ENCODE measurements at regions not wholly inside any gene's neighbourhood (a gene's known extent, or its start where the extent isn't known, plus 50 kb on each side); places are given as distances from the start of the nearest gene placed in this dataset.
"Not testable (repeated sequence)": the region's sequence is repeated elsewhere in the genome, so short reads cannot be mapped to it uniquely, and the experiment has no call there.

GRCh38 chr3:72080800-72081199 is 295.9 kb upstream of the PROK2 start:
- H3K4me3 ChIP-seq (ENCODE audit: control insufficient read depth, low read depth, low read length): no peak overlapping the region
- no peak for TF ChIP-seq CTCF (IDR thresholded peaks at IDR 0.05; ENCODE audit: control insufficient read depth, insufficient read depth, low read depth, low read length, missing control alignments)
- no peak for DNase-seq (ENCODE audit: low read depth)

- no peak overlapping the region for H3K4me3 ChIP-seq (ENCODE audit: control insufficient read depth, low read depth, low read length)
- DNase-seq (ENCODE audit: low read depth): no peak
Observed at GRCh38 chr3:72080095-72080494, 295.1 kb upstream of the PROK2 start.

GRCh38 chr3:72079369-72079872 is 294.5 kb upstream of the PROK2 start:
- no peak overlapping the region for H3K4me3 ChIP-seq (ENCODE audit: control insufficient read depth, low read depth, low read length)
- no peak for TF ChIP-seq CTCF (IDR thresholded peaks at IDR 0.05; ENCODE audit: control insufficient read depth, insufficient read depth, low read depth, low read length, missing control alignments)
- DNase-seq (ENCODE audit: low read depth): no peak

More at GRCh38 chr3:72080095-72080494, 295.1 kb upstream of the PROK2 start:
- TF ChIP-seq CTCF (IDR thresholded peaks at IDR 0.05; ENCODE audit: control insufficient read depth, insufficient read depth, low read depth, low read length, missing control alignments): no peak

GRCh38 chr3:72078676-72079368 is 293.9 kb upstream of the PROK2 start:
- TF ChIP-seq CTCF (IDR thresholded peaks at IDR 0.05; ENCODE audit: control insufficient read depth, insufficient read depth, low read depth, low read length, missing control alignments): no peak
- no peak overlapping the region for H3K4me3 ChIP-seq (ENCODE audit: control insufficient read depth, low read depth, low read length)
- DNase-seq (ENCODE audit: low read depth): no peak

GRCh38 chr3:72077473-72078259 is 292.7 kb upstream of the PROK2 start:
- DNase-seq (ENCODE audit: low read depth): no peak
- no peak for TF ChIP-seq CTCF (IDR thresholded peaks at IDR 0.05; ENCODE audit: control insufficient read depth, insufficient read depth, low read depth, low read length, missing control alignments)
- H3K4me3 ChIP-seq (ENCODE audit: control insufficient read depth, low read depth, low read length): no peak overlapping the region

- not testable (repeated sequence) for H3K4me3 ChIP-seq (ENCODE audit: control insufficient read depth, low read depth, low read length); DNase-seq (ENCODE audit: low read depth)
Observed at GRCh38 chr3:72075848-72076247, 290.9 kb upstream of the PROK2 start.

GRCh38 chr3:72071624-72072023 is 286.7 kb upstream of the PROK2 start:
- no peak for DNase-seq (ENCODE audit: low read depth)
- no peak for TF ChIP-seq CTCF (IDR thresholded peaks at IDR 0.05; ENCODE audit: control insufficient read depth, insufficient read depth, low read depth, low read length, missing control alignments)

More at GRCh38 chr3:72071624-72072023, 286.7 kb upstream of the PROK2 start:
- H3K4me3 ChIP-seq (ENCODE audit: control insufficient read depth, low read depth, low read length): no peak overlapping the region

Measured in AG09309 (cell line).